H9 (cell line): ENCODE measurements at regions not wholly inside any gene's neighbourhood (a gene's known extent, or its start where the extent isn't known, plus 50 kb on each side); places are given as distances from the start of the nearest gene placed in this dataset.

Experiments used
- DNase-seq: peaks from one replicate; pipeline ENCODE4 v3.0.0-alpha.2; 2017
- H2AFZ ChIP-seq: one replicate; pipeline ENCODE4 v1.6.1; 2013; ENCODE audit warnings: mild to moderate bottlenecking, low read length, control low read depth, moderate library complexity
- H2AK5ac ChIP-seq: 2 replicates; pipeline ENCODE4 v1.6.1; 2013; ENCODE audit warnings: low read length, control low read depth, mixed read lengths; ENCODE audit not compliant: insufficient read length
- H2BK120ac ChIP-seq: one replicate; pipeline ENCODE4 v1.6.1; 2013; ENCODE audit warnings: low read depth, mild to moderate bottlenecking, low read length, control low read depth, inconsistent platforms; ENCODE audit not compliant: poor library complexity, severe bottlenecking
- H2BK12ac ChIP-seq: 2 replicates; pipeline ENCODE4 v1.6.1; 2013; ENCODE audit warnings: low read length, control low read depth, mixed read lengths, low read depth; ENCODE audit not compliant: insufficient read length
- H2BK15ac ChIP-seq: 2 replicates; pipeline ENCODE4 v1.6.1; 2013; ENCODE audit warnings: low read depth, low read length, control low read depth
- H2BK20ac ChIP-seq: one replicate; pipeline ENCODE4 v1.6.1; 2013; ENCODE audit warnings: low read depth, mild to moderate bottlenecking, low read length, control low read depth, inconsistent platforms; ENCODE audit not compliant: poor library complexity, severe bottlenecking
- H2BK5ac ChIP-seq: 2 replicates; pipeline ENCODE4 v1.6.1; 2013; ENCODE audit warnings: low read length, control low read depth, mixed read lengths; ENCODE audit not compliant: insufficient read length
- H3K14ac ChIP-seq: 2 replicates; pipeline ENCODE4 v1.6.1; 2013; ENCODE audit warnings: low read length, control low read depth; ENCODE audit not compliant: insufficient read depth
- H3K18ac ChIP-seq: 2 replicates; pipeline ENCODE4 v1.6.1; 2013; ENCODE audit warnings: low read depth, mild to moderate bottlenecking, mixed read lengths, low read length, control low read depth; ENCODE audit not compliant: insufficient read length
- H3K23ac ChIP-seq: 2 replicates; pipeline ENCODE4 v1.6.1; 2013; ENCODE audit warnings: low read length, control low read depth, mixed read lengths, low read depth; ENCODE audit not compliant: insufficient read length
- H3K23me2 ChIP-seq: 2 replicates; pipeline ENCODE4 v1.6.1; 2013; ENCODE audit warnings: low read depth, mild to moderate bottlenecking, mixed read lengths, low read length, control low read depth; ENCODE audit not compliant: insufficient read length, poor library complexity, severe bottlenecking
- H3K27ac ChIP-seq: 2 replicates; pipeline ENCODE4 v1.5.1; 2013; ENCODE audit warnings: low read length, control low read depth, mixed read lengths, low read depth; ENCODE audit not compliant: insufficient read length
- H3K27me3 ChIP-seq: 2 replicates; pipeline ENCODE4 v1.6.1; 2013; ENCODE audit warnings: low read length, control low read depth, inconsistent platforms; ENCODE audit not compliant: insufficient read depth
- H3K4ac ChIP-seq: 2 replicates; pipeline ENCODE4 v1.6.1; 2013; ENCODE audit warnings: low read depth, mild to moderate bottlenecking, control low read depth, inconsistent platforms, low read length, moderate library complexity
- H3K4me1 ChIP-seq: 2 replicates; pipeline ENCODE4 v1.6.1; 2013; ENCODE audit warnings: low read length, control low read depth, inconsistent platforms; ENCODE audit not compliant: insufficient read depth
- H3K4me2 ChIP-seq: 2 replicates; pipeline ENCODE4 v1.6.1; 2013; ENCODE audit warnings: low read length, control low read depth, mixed read lengths; ENCODE audit not compliant: insufficient read length, insufficient read depth
- H3K56ac ChIP-seq: 2 replicates; pipeline ENCODE4 v1.6.1; 2013; ENCODE audit warnings: low read depth, mild to moderate bottlenecking, mixed read lengths, low read length, control low read depth; ENCODE audit not compliant: insufficient read length
- H3K79me1 ChIP-seq: 2 replicates; pipeline ENCODE4 v1.6.1; 2013; ENCODE audit warnings: low read depth, mild to moderate bottlenecking, moderate library complexity, low read length, control low read depth, inconsistent platforms; ENCODE audit not compliant: insufficient read depth, poor library complexity, severe bottlenecking
- H3K79me2 ChIP-seq: 2 replicates; pipeline ENCODE4 v1.6.1; 2013; ENCODE audit warnings: low read length, control low read depth, inconsistent platforms; ENCODE audit not compliant: insufficient read depth
- H3K9ac ChIP-seq: 2 replicates; pipeline ENCODE4 v1.6.1; 2013; ENCODE audit warnings: low read length, control low read depth, mixed read lengths; ENCODE audit not compliant: insufficient read length; ENCODE audit errors: extremely low read depth
- H3K9me3 ChIP-seq: one replicate; pipeline ENCODE4 v1.6.1; 2013; ENCODE audit warnings: low read depth, low read length, inconsistent platforms; ENCODE audit not compliant: control insufficient read depth
- H3T11ph ChIP-seq: one replicate; pipeline ENCODE4 v1.6.1; 2013; ENCODE audit warnings: mild to moderate bottlenecking, low read length, control low read depth, inconsistent platforms
- H4K20me1 ChIP-seq: one replicate; pipeline ENCODE4 v1.6.1; 2013; ENCODE audit not compliant: control insufficient read depth, insufficient read length, insufficient read depth
- H4K5ac ChIP-seq: 2 replicates; pipeline ENCODE4 v1.6.1; 2013; ENCODE audit warnings: low read depth, mild to moderate bottlenecking, mixed read lengths, low read length, control low read depth; ENCODE audit not compliant: insufficient read length
- H4K8ac ChIP-seq: replicated peaks from 2 replicates; pipeline ENCODE4 v1.6.1; 2013; ENCODE audit warnings: low read length, control low read depth, mixed read lengths, low read depth; ENCODE audit not compliant: insufficient read length
- H4K91ac ChIP-seq: 2 replicates; pipeline ENCODE4 v1.6.1; 2013; ENCODE audit warnings: low read depth, mild to moderate bottlenecking, moderate library complexity, mixed read lengths, low read length, control low read depth; ENCODE audit not compliant: insufficient read length
- H3K27ac Mint-ChIP-seq, 3 experiments: 2 replicates in 2 of 3; 3 replicates in 1 of 3; pipeline ENCODE4 v1.8.0; 2020 to 2021; ENCODE audit warnings: mixed read lengths in 3 of 3, mild to moderate bottlenecking in 1 of 3, moderate library complexity in 1 of 3
- H3K27me3 Mint-ChIP-seq: 2 replicates; pipeline ENCODE4 v1.8.0; 2021; ENCODE audit warnings: low read depth, mild to moderate bottlenecking, moderate library complexity, mixed read lengths
- H3K36me3 Mint-ChIP-seq, 3 experiments: 2 replicates in 2 of 3; 3 replicates in 1 of 3; pipeline ENCODE4 v1.8.0; 2020 to 2021; ENCODE audit warnings: low read depth in 3 of 3, mixed read lengths in 3 of 3; ENCODE audit not compliant: insufficient read depth in 1 of 3
- H3K4me1 Mint-ChIP-seq, 2 experiments: 2 replicates each; pipeline ENCODE4 v1.8.0; 2020; ENCODE audit warnings: mixed read lengths in 2 of 2
- H3K4me3 Mint-ChIP-seq, 2 experiments: 2 replicates in 1 of 2; 3 replicates in 1 of 2; pipeline ENCODE4 v1.8.0; 2020 to 2021; ENCODE audit warnings: mild to moderate bottlenecking in 2 of 2, mixed read lengths in 2 of 2, moderate library complexity in 1 of 2
- H3K9me3 Mint-ChIP-seq, 2 experiments: 2 replicates in 1 of 2; 3 replicates in 1 of 2; pipeline ENCODE4 v1.8.0; 2020; ENCODE audit warnings: mild to moderate bottlenecking in 2 of 2, mixed read lengths in 2 of 2, moderate library complexity in 1 of 2
- WGBS: extraction: QIAGEN DNeasy Blood & Tissue Kit; methylation state at CpG from one replicate; pipeline ENCODE4 v1.1.7; 2013; ENCODE audit warnings: missing lambda C conversion rate, low lambda C conversion rate, mixed read lengths; ENCODE audit not compliant: insufficient read length; ENCODE audit errors: extremely low coverage; 5-methylcytosine and 5-hydroxymethylcytosine counted together
- TF ChIP-seq, protein P1 (sequence below): fragments of 200-600 bp; sonication (generic); conservative IDR thresholded peaks from 3 replicates; pipeline ENCODE4 v1.8.0; 2021; ENCODE audit warnings: antibody characterized with exemption, mild to moderate bottlenecking

DNA sequence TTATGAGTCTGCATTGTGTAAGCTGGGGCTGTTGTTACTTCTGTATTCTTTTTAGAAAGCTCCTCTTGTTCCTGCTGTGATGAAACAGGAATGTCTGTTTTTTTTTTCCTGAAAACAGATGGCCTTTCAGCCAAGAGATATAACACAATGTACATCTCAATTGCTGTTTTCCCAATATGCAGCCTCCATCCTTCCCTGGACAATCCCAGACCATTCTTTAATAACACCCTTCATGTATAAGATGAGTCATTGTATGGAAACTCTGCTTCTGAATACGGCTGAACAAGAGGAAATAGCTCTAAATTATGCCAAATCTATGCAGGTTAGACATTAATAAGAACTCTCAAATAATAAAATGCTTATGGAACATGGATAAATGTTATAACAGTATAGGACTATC is 60.2 kb upstream of the LRRC4C start:
- DNase-seq: no peak

More for the DNA sequence above, 60.2 kb upstream of the LRRC4C start:
- Histone ChIP-seq H3K79me1 (no peaks in the 10 kb centered on the region), H4K5ac (no peak overlapping the region), H3K27me3 (no peaks in the 10 kb centered on the region), H3K9me3 (no peaks in the 10 kb centered on the region), H2BK20ac (no peak overlapping the region), H4K20me1 (no peaks in the 10 kb centered on the region), H3K56ac (no peak overlapping the region), H3K23me2 (no peaks in the 10 kb centered on the region), H3T11ph (no peak overlapping the region), H2AFZ (no peak overlapping the region), H3K23ac (no peak overlapping the region), H2AK5ac (no peak overlapping the region), H4K91ac (no peak overlapping the region), H2BK120ac (no peak overlapping the region), H4K8ac (no peak overlapping the region), H3K18ac (no peak overlapping the region), H3K27ac (no peak overlapping the region), H2BK12ac (no peak overlapping the region), H2BK5ac (no peak overlapping the region), H3K4ac (no peak overlapping the region), H3K79me2 (no peaks in the 10 kb centered on the region), H3K14ac (no peak overlapping the region), H3K4me1 (peaks cover 2% of the 10 kb centered on the region; the same call in 1 of the 2 replicates), H3K9ac (no peak overlapping the region), H3K4me2 (no peak overlapping the region), H2BK15ac (no peak overlapping the region)
- Mint-ChIP-seq H3K4me1 (peaks cover 10 to 11% of the 10 kb centered on the region in 2 experiments), H3K27ac (no peak overlapping the region; a peak in 2 of 7 replicates), H3K9me3 (no peaks in the 10 kb centered on the region; a peak in 1 of 5 replicates), H3K27me3 (no peaks in the 10 kb centered on the region), H3K4me3 (no peak overlapping the region), H3K36me3 (no peaks in the 10 kb centered on the region; a peak in 1 of 7 replicates)
- TF ChIP-seq, protein P1, sequence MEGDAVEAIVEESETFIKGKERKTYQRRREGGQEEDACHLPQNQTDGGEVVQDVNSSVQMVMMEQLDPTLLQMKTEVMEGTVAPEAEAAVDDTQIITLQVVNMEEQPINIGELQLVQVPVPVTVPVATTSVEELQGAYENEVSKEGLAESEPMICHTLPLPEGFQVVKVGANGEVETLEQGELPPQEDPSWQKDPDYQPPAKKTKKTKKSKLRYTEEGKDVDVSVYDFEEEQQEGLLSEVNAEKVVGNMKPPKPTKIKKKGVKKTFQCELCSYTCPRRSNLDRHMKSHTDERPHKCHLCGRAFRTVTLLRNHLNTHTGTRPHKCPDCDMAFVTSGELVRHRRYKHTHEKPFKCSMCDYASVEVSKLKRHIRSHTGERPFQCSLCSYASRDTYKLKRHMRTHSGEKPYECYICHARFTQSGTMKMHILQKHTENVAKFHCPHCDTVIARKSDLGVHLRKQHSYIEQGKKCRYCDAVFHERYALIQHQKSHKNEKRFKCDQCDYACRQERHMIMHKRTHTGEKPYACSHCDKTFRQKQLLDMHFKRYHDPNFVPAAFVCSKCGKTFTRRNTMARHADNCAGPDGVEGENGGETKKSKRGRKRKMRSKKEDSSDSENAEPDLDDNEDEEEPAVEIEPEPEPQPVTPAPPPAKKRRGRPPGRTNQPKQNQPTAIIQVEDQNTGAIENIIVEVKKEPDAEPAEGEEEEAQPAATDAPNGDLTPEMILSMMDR: no peak
- WGBS: no CpG with 5 or more reads among the region's 1 CpG
